GM23248 (cell line): ENCODE measurements at regions not wholly inside any gene's neighbourhood (a gene's known extent, or its start where the extent isn't known, plus 50 kb on each side); places are given as distances from the start of the nearest gene placed in this dataset.

Experiments used
- EZH2 ChIP-seq: fragments of 200-600 bp; sonication (generic); IDR thresholded peaks from 2 replicates; pipeline ENCODE4 v1.6.1; 2018; ENCODE audit warnings: antibody characterized with exemption, mild to moderate bottlenecking; ENCODE audit not compliant: insufficient read depth, poor library complexity, severe bottlenecking
- EZH2phosphoT487 ChIP-seq: fragments of 200-600 bp; sonication (generic); IDR thresholded peaks from 2 replicates; pipeline ENCODE4 v1.6.1; 2018; ENCODE audit warnings: antibody characterized with exemption, moderate library complexity, mild to moderate bottlenecking, low read depth; ENCODE audit not compliant: insufficient read depth

- no peak for TF ChIP-seq EZH2phosphoT487
- TF ChIP-seq EZH2: no peak
Measured at GRCh38 chr9:27673641-27674040, 100.4 kb upstream of the C9orf72 start.
